Stimulated activated CD4-positive, alpha-beta T cell treated with anti-CD3 and anti-CD28 coated beads, Interleukin-1b, Interleukin-23, amount 100 ng/mL, for 4 hours (primary cell): ENCODE measurements at regions not wholly inside any gene's neighbourhood (a gene's known extent, or its start where the extent isn't known, plus 50 kb on each side); places are given as distances from the start of the nearest gene placed in this dataset.

Experiments
- DNase-seq, 2 donors: peaks; one replicate each; pipeline ENCODE4 v3.0.0-alpha.2; 2020; ENCODE audit warnings: low read depth in 2 of 2

GRCh38 chr11:70820712-70821111 is 422.4 kb downstream of the CTTN start:
- no peak for DNase-seq

GRCh38 chr11:70823771-70824170 is 425.4 kb downstream of the CTTN start:
- no peak for DNase-seq

GRCh38 chr11:70824605-70825245 is 426.4 kb downstream of the CTTN start:
- no peak for DNase-seq

GRCh38 chr11:70825893-70826540 is 426.4 kb downstream of the SHANK2 start:
- no peak for DNase-seq

GRCh38 chr11:70826541-70827335 is 425.6 kb downstream of the SHANK2 start:
- no peak for DNase-seq

- DNase-seq = no peak
Measured at GRCh38 chr11:70828593-70829082, 423.7 kb downstream of the SHANK2 start.

GRCh38 chr11:70829134-70829885 is 423.1 kb downstream of the SHANK2 start:
- no peak for DNase-seq

GRCh38 chr11:70829886-70830272 is 422.5 kb downstream of the SHANK2 start:
- DNase-seq = no peak

GRCh38 chr11:70833011-70833410 is 419.4 kb downstream of the SHANK2 start:
- DNase-seq = no peak

GRCh38 chr11:70833554-70833953 is 418.8 kb downstream of the SHANK2 start:
- no peak for DNase-seq

GRCh38 chr11:70834277-70834940 is 418.0 kb downstream of the SHANK2 start:
- no peak for DNase-seq

GRCh38 chr11:70834984-70835560 is 417.3 kb downstream of the SHANK2 start:
- no peak for DNase-seq

- DNase-seq = no peak
Measured at GRCh38 chr11:70836071-70836470, 416.3 kb downstream of the SHANK2 start.

GRCh38 chr11:70838198-70838597 is 414.2 kb downstream of the SHANK2 start:
- DNase-seq = no peak

- DNase-seq = no peak
Measured at GRCh38 chr11:70839851-70840250, 412.5 kb downstream of the SHANK2 start.

GRCh38 chr11:70841264-70841663 is 411.1 kb downstream of the SHANK2 start:
- DNase-seq = no peak

GRCh38 chr11:70842256-70842655 is 410.1 kb downstream of the SHANK2 start:
- DNase-seq = no peak

- DNase-seq = no peak
Measured at GRCh38 chr11:70842701-70843100, 409.7 kb downstream of the SHANK2 start.

GRCh38 chr11:70843906-70844305 is 408.5 kb downstream of the SHANK2 start:
- DNase-seq = no peak

GRCh38 chr11:70844387-70844786 is 408.0 kb downstream of the SHANK2 start:
- DNase-seq = no peak

- DNase-seq = no peak
Measured at GRCh38 chr11:70845591-70846041, 406.8 kb downstream of the SHANK2 start.
